ENCODE measurements at regions not wholly inside any gene's neighbourhood (a gene's known extent, or its start where the extent isn't known, plus 50 kb on each side); places are given as distances from the start of the nearest gene placed in this dataset.

GRCh38 chr9:78599926-78600325 lies 303.0 kb downstream of the PSAT1 start:
- H3K27ac Mint-ChIP-seq (ENCODE audit: unreplicated experiment): no peak overlapping the region
- CTCF ChIA-PET: no interaction called here
- BruUV-seq (replicated peaks): no TSS peak
- no peak for DNase-seq
- H3K4me3 Mint-ChIP-seq (ENCODE audit: low read depth, unreplicated experiment): no peak overlapping the region
- H3K27me3 Mint-ChIP-seq (ENCODE audit: unreplicated experiment): peaks cover 46% of the 10 kb centered on the region
- no peaks in the 10 kb centered on the region for H3K4me1 Mint-ChIP-seq (ENCODE audit: low read depth, unreplicated experiment)
- TF ChIP-seq CTCF (IDR thresholded peaks at IDR 0.05; ENCODE audit: unreplicated experiment): no peak
- no peaks in the 10 kb centered on the region for H3K9me3 Mint-ChIP-seq (ENCODE audit: low read depth, unreplicated experiment)
- intact Hi-C loops (cut with micrococcal nuclease; ENCODE audit: unreplicated experiment): loop anchor here (10.0 kb wide), 1 partner anchor 165 kb away; no protein-coding TSS in a partner anchor
- H3K36me3 Mint-ChIP-seq (ENCODE audit: insufficient read depth, unreplicated experiment): no peaks in the 10 kb centered on the region

- CTCF ChIA-PET: no interaction called here
- no peaks in the 10 kb centered on the region for H3K9me3 Mint-ChIP-seq (ENCODE audit: low read depth, unreplicated experiment)
- H3K4me1 Mint-ChIP-seq (ENCODE audit: low read depth, unreplicated experiment): no peaks in the 10 kb centered on the region
- H3K27me3 Mint-ChIP-seq (ENCODE audit: unreplicated experiment): peaks cover 56% of the 10 kb centered on the region
- TF ChIP-seq CTCF (IDR thresholded peaks at IDR 0.05; ENCODE audit: unreplicated experiment): peak; percentile 50
- DNase-seq: peak; percentile 32
- no peak overlapping the region for H3K4me3 Mint-ChIP-seq (ENCODE audit: low read depth, unreplicated experiment)
- no peaks in the 10 kb centered on the region for H3K36me3 Mint-ChIP-seq (ENCODE audit: insufficient read depth, unreplicated experiment)
- H3K27ac Mint-ChIP-seq (ENCODE audit: unreplicated experiment): no peak overlapping the region
- no TSS peak for BruUV-seq (replicated peaks)
- intact Hi-C loops (cut with micrococcal nuclease; ENCODE audit: unreplicated experiment): loop anchor here (2.0 to 10.0 kb wide), 2 partner anchors 167 to 969 kb away; partner anchors contain the start of gene TLE4
Measured at GRCh38 chr9:78601957-78602565, 305.1 kb downstream of the PSAT1 start.

GRCh38 chr9:78605041-78606000 lies 308.4 kb downstream of the PSAT1 start:
- intact Hi-C loops (cut with micrococcal nuclease; ENCODE audit: unreplicated experiment): loop anchor here (10.0 kb wide), 1 partner anchor 171 kb away; no protein-coding TSS in a partner anchor
- CTCF ChIA-PET: no interaction called here

GRCh38 chr9:78606001-78606379 lies 309.1 kb downstream of the PSAT1 start:
- DNase-seq: no peak
- H3K4me3 Mint-ChIP-seq (ENCODE audit: low read depth, unreplicated experiment): no peak overlapping the region
- no peak overlapping the region for H3K27ac Mint-ChIP-seq (ENCODE audit: unreplicated experiment)
- CTCF ChIA-PET: no interaction called here
- intact Hi-C loops (cut with micrococcal nuclease; ENCODE audit: unreplicated experiment): loop anchor here (10.0 kb wide), 1 partner anchor 171 kb away; no protein-coding TSS in a partner anchor
- no peaks in the 10 kb centered on the region for H3K36me3 Mint-ChIP-seq (ENCODE audit: insufficient read depth, unreplicated experiment)
- H3K4me1 Mint-ChIP-seq (ENCODE audit: low read depth, unreplicated experiment): no peaks in the 10 kb centered on the region
- H3K9me3 Mint-ChIP-seq (ENCODE audit: low read depth, unreplicated experiment): no peaks in the 10 kb centered on the region
- peaks cover 54% of the 10 kb centered on the region for H3K27me3 Mint-ChIP-seq (ENCODE audit: unreplicated experiment)
- no peak for TF ChIP-seq CTCF (IDR thresholded peaks at IDR 0.05; ENCODE audit: unreplicated experiment)
- no TSS peak for BruUV-seq (replicated peaks)

More at GRCh38 chr9:78605041-78606000, 308.4 kb downstream of the PSAT1 start:
- H3K4me1 Mint-ChIP-seq (ENCODE audit: low read depth, unreplicated experiment): no peaks in the 10 kb centered on the region
- no TSS peak for BruUV-seq (replicated peaks)
- H3K27ac Mint-ChIP-seq (ENCODE audit: unreplicated experiment): no peak overlapping the region
- H3K4me3 Mint-ChIP-seq (ENCODE audit: low read depth, unreplicated experiment): no peak overlapping the region
- H3K36me3 Mint-ChIP-seq (ENCODE audit: insufficient read depth, unreplicated experiment): no peaks in the 10 kb centered on the region
- H3K9me3 Mint-ChIP-seq (ENCODE audit: low read depth, unreplicated experiment): no peaks in the 10 kb centered on the region
- DNase-seq: no peak
- H3K27me3 Mint-ChIP-seq (ENCODE audit: unreplicated experiment): peaks cover 49% of the 10 kb centered on the region
- no peak for TF ChIP-seq CTCF (IDR thresholded peaks at IDR 0.05; ENCODE audit: unreplicated experiment)
